AG04449 (cell line): ENCODE measurements at regions not wholly inside any gene's neighbourhood (a gene's known extent, or its start where the extent isn't known, plus 50 kb on each side); places are given as distances from the start of the nearest gene placed in this dataset.
A peak's percentile ranks its signal among the peaks of the same experiment; 100 is the strongest.

Experiments
- CTCF ChIA-PET: fragments of 350-600 bp; formaldehyde crosslinking; extraction: SDS; loops from one replicate; lab custom pipeline; 2021; ENCODE audit warnings: antibody characterized with exemption; lab: Yijun Ruan, JAX
- POLR2A ChIA-PET: fragments of 400-600, 350-600 bp; formaldehyde crosslinking; extraction: SDS; loops from one replicate; lab custom pipeline; 2020; ENCODE audit warnings: antibody characterized with exemption, inconsistent platforms; lab: Yijun Ruan, JAX
- DNase-seq: peaks from one replicate; pipeline ENCODE4 v3.0.0-alpha.2; 2010; ENCODE audit warnings: low read depth, low spot score
- H3K4me3 ChIP-seq: 2 replicates; pipeline ENCODE4 v1.5.1; 2011; ENCODE audit warnings: low read depth, mild to moderate bottlenecking, control low read depth, low read length
- CTCF ChIP-seq: IDR thresholded peaks from one replicate; pipeline ENCODE4 v1.5.1; 2011; ENCODE audit warnings: mild to moderate bottlenecking, moderate library complexity, low read length, control low read depth, inconsistent platforms; ENCODE audit not compliant: insufficient read depth; ENCODE audit errors: missing control alignments

- CTCF ChIA-PET = interaction anchor here (0.6 to 11.2 kb wide), 11 partner anchors 8 to 715 kb away, joined by 3 to 139 read pairs (median 3); partner anchors contain the start of gene PIGC
- no peak for DNase-seq
- POLR2A ChIA-PET = interaction anchor here (0.5 to 1.2 kb wide), 3 partner anchors 93 to 1056 kb away, joined by 3 to 4 read pairs (median 3); partner anchors contain the start of gene SUCO
- H3K4me3 ChIP-seq = no peak overlapping the region
- TF ChIP-seq CTCF = no peak
These were observed 59.0 kb downstream of the FASLG start for GRCh38 chr1:172717722-172718465.

DNA sequence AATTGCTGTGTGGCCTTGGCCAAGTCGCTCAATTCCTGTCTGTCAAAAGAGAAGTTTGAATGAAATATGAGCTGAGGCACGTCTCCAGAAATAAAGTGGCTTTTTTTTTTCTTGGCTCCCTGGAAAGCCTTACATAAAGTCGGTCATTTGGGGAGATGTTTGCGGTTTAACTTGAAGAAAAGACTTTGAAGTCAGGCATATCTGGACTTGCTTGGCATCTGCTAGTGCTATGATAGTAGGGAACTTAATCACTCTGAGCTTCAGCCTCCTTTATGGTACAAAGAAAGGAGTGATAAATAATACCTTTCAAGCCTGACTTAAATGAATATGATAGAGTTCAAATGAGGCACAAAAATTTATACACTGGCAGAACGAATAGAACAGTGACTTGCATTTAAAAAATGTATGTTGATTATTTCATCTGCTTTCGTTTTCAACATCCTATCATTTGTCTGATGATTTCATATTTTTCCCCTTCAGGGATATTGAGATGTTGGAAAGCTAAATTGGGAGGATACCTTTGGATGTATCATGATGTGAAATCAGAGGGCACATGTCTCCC, 60.2 kb downstream of the FASLG start:
- no peak for DNase-seq
- CTCF ChIA-PET = interaction anchor here (0.8 to 11.2 kb wide), 33 partner anchors 8 to 1499 kb away, joined by 3 to 139 read pairs (median 4); partner anchors contain the start of gene PIGC
- no peak overlapping the region for H3K4me3 ChIP-seq
- TF ChIP-seq CTCF = no peak
- POLR2A ChIA-PET = interaction anchor here (1.0 kb wide), 1 partner anchor 187 kb away, joined by 3 read pairs; the partner anchor contains the start of gene SUCO

DNA sequence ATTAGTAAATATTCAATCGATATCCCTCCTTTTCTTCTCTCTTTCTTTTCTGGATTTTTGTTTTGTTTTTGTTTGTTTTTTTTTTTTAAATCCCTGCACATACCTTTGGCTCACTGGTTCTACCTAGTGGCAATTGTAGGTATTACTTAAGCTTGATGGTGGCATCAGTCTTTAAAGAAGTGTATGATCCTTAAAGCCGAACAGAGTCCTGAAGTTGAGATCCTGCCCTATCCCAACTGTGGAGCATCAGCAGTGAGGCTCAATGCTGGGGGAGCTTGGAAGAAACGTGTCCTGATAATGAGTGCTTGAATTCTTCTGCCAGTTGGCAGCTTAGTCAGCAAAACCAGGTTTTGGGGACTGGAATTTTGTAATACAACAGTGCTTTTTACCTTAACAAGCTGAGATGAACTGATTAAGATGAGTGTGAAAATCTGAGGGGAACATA, 60.8 kb downstream of the FASLG start:
- peak; percentile 51 for TF ChIP-seq CTCF
- POLR2A ChIA-PET = interaction anchor here (1.0 kb wide), 1 partner anchor 187 kb away, joined by 3 read pairs; the partner anchor contains the start of gene SUCO
- CTCF ChIA-PET = interaction anchor here (0.8 to 11.2 kb wide), 34 partner anchors 8 to 1498 kb away, joined by 3 to 139 read pairs (median 4); partner anchors contain the start of gene PIGC
- no peak overlapping the region for H3K4me3 ChIP-seq
- no peak for DNase-seq

DNA sequence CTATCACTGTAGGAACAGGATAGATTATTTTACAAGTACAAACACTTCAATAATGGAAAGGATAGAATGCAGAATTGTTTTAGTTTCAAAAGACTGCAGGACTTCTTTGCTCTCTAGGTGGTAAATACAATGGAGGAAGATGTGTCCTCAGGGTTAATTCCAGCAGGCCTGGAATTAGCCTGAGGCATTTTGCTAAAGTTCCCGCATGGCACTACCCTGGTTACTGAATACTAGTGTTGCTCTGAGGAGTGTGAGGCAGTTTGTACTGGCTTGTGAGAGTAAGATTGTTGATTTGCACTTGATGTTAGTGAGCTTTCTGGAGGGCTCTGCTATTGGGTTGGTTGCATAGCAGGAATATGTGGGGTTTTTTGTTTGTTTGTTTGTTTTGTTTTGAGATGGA, 61.4 kb downstream of the FASLG start:
- CTCF ChIA-PET = interaction anchor here (0.9 to 11.2 kb wide), 25 partner anchors 7 to 718 kb away, joined by 3 to 139 read pairs (median 7); partner anchors contain the start of gene PIGC
- POLR2A ChIA-PET = no interaction called here
- no peak for TF ChIP-seq CTCF
- H3K4me3 ChIP-seq = no peak overlapping the region
- DNase-seq = no peak

DNA sequence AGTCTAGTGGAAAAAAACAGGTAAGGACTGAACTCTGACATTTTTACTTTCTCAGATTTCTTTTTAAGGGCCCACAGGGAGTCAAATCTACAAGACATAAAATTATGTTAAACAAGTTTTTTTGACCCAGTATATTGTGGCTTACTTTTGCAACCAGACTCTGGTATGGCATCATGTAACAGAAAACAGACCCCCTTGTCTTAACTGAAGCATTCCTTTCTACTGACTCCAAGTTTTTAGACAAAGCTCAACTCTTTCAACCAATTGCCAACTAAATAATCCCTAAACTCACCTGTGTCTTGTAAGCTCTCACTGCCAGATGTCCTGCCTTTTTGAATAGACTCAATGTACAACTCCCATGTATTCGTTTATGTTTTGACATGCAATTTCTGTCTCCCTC, 64.3 kb downstream of the FASLG start:
- H3K4me3 ChIP-seq = no peak overlapping the region
- POLR2A ChIA-PET = no interaction called here
- CTCF ChIA-PET = interaction anchor here (1.6 to 11.2 kb wide), 3 partner anchors 115 to 279 kb away, joined by 5 to 139 read pairs (median 62); no protein-coding TSS in a partner anchor
- TF ChIP-seq CTCF = no peak
- no peak for DNase-seq

GRCh38 chr1:172724232-172724631, 65.3 kb downstream of the FASLG start:
- POLR2A ChIA-PET = no interaction called here
- TF ChIP-seq CTCF = no peak
- DNase-seq = no peak
- no peak overlapping the region for H3K4me3 ChIP-seq
- CTCF ChIA-PET = interaction anchor here (11.2 kb wide), 1 partner anchor 116 kb away, joined by 139 read pairs; no protein-coding TSS in a partner anchor
